Caco-2 (cell line): ENCODE measurements at regions not wholly inside any gene's neighbourhood (a gene's known extent, or its start where the extent isn't known, plus 50 kb on each side); places are given as distances from the start of the nearest gene placed in this dataset.
"Not testable (repeated sequence)": the region's sequence is repeated elsewhere in the genome, so short reads cannot be mapped to it uniquely, and the experiment has no call there.

ENCODE experiments used
- BruUV-seq: library from RNA; stranded (reverse); fragments of 400-500 nt; replicated peaks from 2 replicates; lab custom pipeline; 2021; lab: Mats Ljungman, UMichigan
- CTCF ChIA-PET: fragments of 300-600 bp; sonication (Branson Sonifier 250); formaldehyde crosslinking; loops from one replicate; lab custom pipeline; 2022; ENCODE audit warnings: antibody characterized with exemption; lab: Charles Lee
- POLR2A ChIA-PET: fragments of 300-600 bp; sonication (Branson Sonifier 250); formaldehyde crosslinking; loops from one replicate; lab custom pipeline; 2022; ENCODE audit warnings: antibody characterized with exemption; lab: Charles Lee
- DNase-seq, 2 experiments: peaks; one replicate each; pipeline versions ENCODE4 v3.0.0 to v3.0.0-alpha.2; 2020 to 2022
- H3K27me3 ChIP-seq: replicated peaks from 2 replicates; pipeline ENCODE4 v1.6.0; 2011; ENCODE audit warnings: low read length; ENCODE audit not compliant: control insufficient read depth, insufficient read depth
- H3K36me3 ChIP-seq: 2 replicates; pipeline ENCODE4 v1.5.1; 2011; ENCODE audit warnings: low read length; ENCODE audit not compliant: control insufficient read depth, insufficient read depth
- H3K4me1 ChIP-seq: fragments of 250-450 bp; sonication (Bioruptor Pico); 2 replicates; pipeline ENCODE4 v1.5.1; 2020; ENCODE audit warnings: mild to moderate bottlenecking
- H3K4me3 ChIP-seq: 2 replicates; pipeline ENCODE4 v1.5.1; 2011; ENCODE audit warnings: low read depth, mild to moderate bottlenecking, control low read depth, low read length
- H3K9me3 ChIP-seq: fragments of 250-450 bp; sonication (Bioruptor Pico); 2 replicates; pipeline ENCODE4 v1.5.1; 2020; ENCODE audit warnings: mild to moderate bottlenecking, moderate library complexity
- H3K27ac Mint-ChIP-seq: one replicate; pipeline ENCODE4 v1.8.0; 2022; ENCODE audit warnings: mixed read lengths; ENCODE audit not compliant: unreplicated experiment
- H3K27me3 Mint-ChIP-seq: one replicate; pipeline ENCODE4 v1.8.0; 2022; ENCODE audit warnings: mixed read lengths; ENCODE audit not compliant: insufficient read depth, unreplicated experiment
- H3K36me3 Mint-ChIP-seq: one replicate; pipeline ENCODE4 v1.8.0; 2022; ENCODE audit warnings: mild to moderate bottlenecking, mixed read lengths; ENCODE audit not compliant: insufficient read depth, unreplicated experiment
- H3K4me1 Mint-ChIP-seq: one replicate; pipeline ENCODE4 v1.8.0; 2022; ENCODE audit warnings: low read depth, mixed read lengths; ENCODE audit not compliant: unreplicated experiment
- H3K4me3 Mint-ChIP-seq: one replicate; pipeline ENCODE4 v1.8.0; 2022; ENCODE audit warnings: mild to moderate bottlenecking, moderate library complexity, mixed read lengths; ENCODE audit not compliant: unreplicated experiment
- H3K9me3 Mint-ChIP-seq: one replicate; pipeline ENCODE4 v1.8.0; 2022; ENCODE audit warnings: mixed read lengths; ENCODE audit not compliant: unreplicated experiment
- CTCF ChIP-seq, 2 experiments: fragments of 200-600 bp in 1 of 2; IDR thresholded peaks; 1 replicate in 1 of 2; 2 replicates in 1 of 2; pipeline versions ENCODE4 v1.5.1 to v1.8.0; 2011 to 2022; ENCODE audit warnings: antibody characterized with exemption in 1 of 2, control low read depth in 1 of 2, inconsistent platforms in 1 of 2, low read depth in 1 of 2, low read length in 1 of 2, mild to moderate bottlenecking in 1 of 2, moderate library complexity in 1 of 2; ENCODE audit not compliant: insufficient read depth in 1 of 2, severe bottlenecking in 1 of 2, unreplicated experiment in 1 of 2
- intact Hi-C: fragments of 100-400 bp; cut with micrococcal nuclease; formaldehyde crosslinking; loops from one replicate; pipeline ENCODE4 v1.10.0; 2022; ENCODE audit not compliant: unreplicated experiment

- DNase-seq: no peak
- no peaks in the 10 kb centered on the region for H3K9me3 Mint-ChIP-seq
- no peak for TF ChIP-seq CTCF (IDR thresholded peaks at IDR 0.05; ENCODE audit: insufficient read depth in 1 of 2, low read depth in 1 of 2, low read length in 1 of 2, severe bottlenecking in 1 of 2, unreplicated experiment in 1 of 2)
- H3K27me3 Mint-ChIP-seq: peaks cover 4% of the 10 kb centered on the region
- Histone ChIP-seq H3K4me1 (peaks cover 9% of the 10 kb centered on the region), H3K4me3 (no peak overlapping the region), H3K9me3 (no peaks in the 10 kb centered on the region), H3K27me3 (no peaks in the 10 kb centered on the region), H3K36me3 (no peaks in the 10 kb centered on the region)
- H3K4me3 Mint-ChIP-seq: no peak overlapping the region
- no peak overlapping the region for H3K27ac Mint-ChIP-seq
- intact Hi-C loops: no loop called here
- POLR2A ChIA-PET: no interaction called here
- no peaks in the 10 kb centered on the region for H3K4me1 Mint-ChIP-seq
- BruUV-seq: no TSS peak
- peaks cover 5% of the 10 kb centered on the region for H3K36me3 Mint-ChIP-seq
- CTCF ChIA-PET: no interaction called here
These were observed 53.3 kb upstream of the NOTCH1 start for GRCh38 chr9:136599074-136599531.

GRCh38 chr9:136598390-136599073 lies 52.7 kb upstream of the NOTCH1 start:
- H3K4me3 ChIP-seq, BruUV-seq, intact Hi-C loops, H3K36me3 ChIP-seq, H3K4me1 Mint-ChIP-seq, DNase-seq, H3K27ac Mint-ChIP-seq, H3K9me3 ChIP-seq, H3K36me3 Mint-ChIP-seq, POLR2A ChIA-PET, H3K4me1 ChIP-seq, H3K9me3 Mint-ChIP-seq, H3K27me3 Mint-ChIP-seq, H3K27me3 ChIP-seq, H3K4me3 Mint-ChIP-seq: not testable (repeated sequence)
- CTCF ChIA-PET: interaction anchor here (0.8 kb wide), 1 partner anchor 27 kb away, joined by 4 read pairs; no protein-coding TSS in a partner anchor

GRCh38 chr9:136597965-136598364 lies 52.1 kb upstream of the NOTCH1 start:
- ChIA-PET CTCF (interaction anchor here (0.7 to 0.8 kb wide), 2 partner anchors 27 to 29 kb away, joined by 4 to 7 read pairs; no protein-coding TSS in a partner anchor), POLR2A (no interaction called here)
- DNase-seq: no peak
- no peaks in the 10 kb centered on the region for H3K4me1 Mint-ChIP-seq
- peaks cover 5% of the 10 kb centered on the region for H3K36me3 Mint-ChIP-seq
- Histone ChIP-seq H3K27me3 (no peaks in the 10 kb centered on the region), H3K36me3 (no peaks in the 10 kb centered on the region), H3K9me3 (no peaks in the 10 kb centered on the region), H3K4me3 (no peak overlapping the region), H3K4me1 (peaks cover 9% of the 10 kb centered on the region)
- no peak overlapping the region for H3K4me3 Mint-ChIP-seq
- intact Hi-C loops: no loop called here
- H3K27me3 Mint-ChIP-seq: peaks cover 4% of the 10 kb centered on the region
- no TSS peak for BruUV-seq
- peak in 1 of 2 experiments; percentile 7 for TF ChIP-seq CTCF (IDR thresholded peaks at IDR 0.05; ENCODE audit: insufficient read depth in 1 of 2, low read depth in 1 of 2, low read length in 1 of 2, severe bottlenecking in 1 of 2, unreplicated experiment in 1 of 2)
- H3K9me3 Mint-ChIP-seq: no peaks in the 10 kb centered on the region
- no peak overlapping the region for H3K27ac Mint-ChIP-seq
